ENCODE measurements at regions not wholly inside any gene's neighbourhood (a gene's known extent, or its start where the extent isn't known, plus 50 kb on each side); places are given as distances from the start of the nearest gene placed in this dataset.

GRCh38 chr13:76656500-76656899 lies 229.7 kb downstream of the KCTD12 start:
- no peaks in the 10 kb centered on the region for H3K9me3 ChIP-seq (ENCODE audit: insufficient read depth in 2 of 2, low read depth in 1 of 2, low read length in 1 of 2)
- no peaks in the 10 kb centered on the region for H4K20me1 ChIP-seq (replicated peaks in 1 of 2; ENCODE audit: control insufficient read depth in 1 of 2, insufficient read depth in 2 of 2, low read length in 2 of 2)
- no peak overlapping the region for H2BK15ac ChIP-seq (ENCODE audit: low read length)
- H3K4ac ChIP-seq (replicated peaks; ENCODE audit: insufficient read length, low read depth, low read length): no peak overlapping the region
- H2BK12ac ChIP-seq (ENCODE audit: low read depth, low read length): no peak overlapping the region
- no peak overlapping the region for H3K4me3 ChIP-seq (ENCODE audit: extremely low read depth in 1 of 4, insufficient read depth in 2 of 4, low read depth in 3 of 4, low read length in 4 of 4)
- WGBS, 2 experiments (ENCODE audit: extremely low coverage in 1 of 2, insufficient coverage in 1 of 2, insufficient read length in 1 of 2, insufficient replicate concordance in 2 of 2, low coverage in 1 of 2, low lambda C conversion rate in 2 of 2, missing lambda C conversion rate in 1 of 2): 91% methylated on average over 4 of the region's 4 CpGs; no CpG with 5 or more reads in 1 of the 2 experiments
- H3K23me2 ChIP-seq (ENCODE audit: low read depth, low read length): no peaks in the 10 kb centered on the region
- CTCF ChIA-PET (ENCODE audit: partially characterized antibody): interaction anchor here (1.2 kb wide), 2 partner anchors 12 to 17 kb away, joined by 3 read pairs; no protein-coding TSS in a partner anchor
- H4K91ac ChIP-seq (replicated peaks; ENCODE audit: insufficient read length, low read length): no peak overlapping the region
- H3K9ac ChIP-seq (replicated peaks in 1 of 4; ENCODE audit: extremely low read depth in 1 of 4, low read depth in 3 of 4, low read length in 3 of 4): no peak overlapping the region
- no peaks in the 10 kb centered on the region for H3K79me2 ChIP-seq (ENCODE audit: control insufficient read depth in 1 of 2, insufficient read depth in 2 of 2, low read length in 2 of 2)
- no peak for TF ChIP-seq CTCF (IDR thresholded peaks at IDR 0.05; ENCODE audit: control extremely low read depth in 1 of 3, insufficient read depth in 1 of 3, low read depth in 1 of 3, low read length in 3 of 3)
- no peak for TF ChIP-seq SAP30 (IDR thresholded peaks at IDR 0.05; ENCODE audit: insufficient read depth, insufficient replicate concordance, low read length)
- no peak overlapping the region for H3K14ac ChIP-seq (ENCODE audit: insufficient read length)
- no peaks in the 10 kb centered on the region for H3K36me3 ChIP-seq (ENCODE audit: control insufficient read depth in 2 of 4, insufficient read depth in 4 of 4, low read length in 3 of 4)
- H3K23ac ChIP-seq (ENCODE audit: insufficient read length): no peak overlapping the region
- no peak for FAIRE-seq
- H2AK5ac ChIP-seq (ENCODE audit: low read depth, low read length): no peak overlapping the region
- no peak overlapping the region for H3K4me2 ChIP-seq (ENCODE audit: insufficient read depth in 1 of 2, low read depth in 2 of 2, low read length in 2 of 2)
- H3K18ac ChIP-seq (ENCODE audit: extremely low read depth, low read length): no peak overlapping the region
- no peaks in the 10 kb centered on the region for H3K27me3 ChIP-seq (replicated peaks in 1 of 4; ENCODE audit: control insufficient read depth in 3 of 4, extremely low read depth in 1 of 4, insufficient read depth in 3 of 4, low read length in 3 of 4)
- no peak overlapping the region for H4K5ac ChIP-seq (ENCODE audit: insufficient read length, low read depth, low read length)
- no peak overlapping the region for H4K8ac ChIP-seq (ENCODE audit: extremely low read depth, insufficient read depth, low read length)
- H3K27ac ChIP-seq (ENCODE audit: low read depth, low read length): no peak overlapping the region
- no peak overlapping the region for H2BK20ac ChIP-seq (ENCODE audit: low read length)
- H2BK120ac ChIP-seq (replicated peaks; ENCODE audit: low read depth, low read length): no peak overlapping the region
- POLR2A ChIA-PET (ENCODE audit: partially characterized antibody): no interaction called here
- H3K56ac ChIP-seq (replicated peaks; ENCODE audit: insufficient read length, low read depth, low read length): no peak overlapping the region
- no peaks in the 10 kb centered on the region for H3K79me1 ChIP-seq (ENCODE audit: low read depth, low read length)
- DNase-seq (ENCODE audit: low read depth in 1 of 2, low spot score in 2 of 2): no peak
- H3K4me1 ChIP-seq (replicated peaks in 1 of 4; ENCODE audit: control insufficient read depth in 3 of 4, insufficient read depth in 4 of 4, low read length in 3 of 4): no peaks in the 10 kb centered on the region
- no peak overlapping the region for H2AFZ ChIP-seq (ENCODE audit: low read length)
- H2BK5ac ChIP-seq (ENCODE audit: low read depth, low read length): no peak overlapping the region

All from H1 (cell line).